Psoas muscle (tissue), 7 donors: ENCODE measurements at regions not wholly inside any gene's neighbourhood (a gene's known extent, or its start where the extent isn't known, plus 50 kb on each side); places are given as distances from the start of the nearest gene placed in this dataset.
"Not testable (repeated sequence)": the region's sequence is repeated elsewhere in the genome, so short reads cannot be mapped to it uniquely, and the experiment has no call there.

Source experiments
- ATAC-seq, 4 donors: fragments of 200-7000 bp; cut with Tn5 transposase; one replicate each; pipeline ENCODE4 v1.9.1; 2020; ENCODE audit warnings: moderate library complexity in 3 of 4, mild to moderate bottlenecking in 2 of 4
- DNase-seq, 2 donors: peaks; one replicate each; pipeline ENCODE4 v3.0.0-alpha.2; 2020
- H3K27ac ChIP-seq: fragments of 200-600 bp; one replicate; pipeline ENCODE4 v1.8.0; 2022
- H3K27me3 ChIP-seq, 3 donors: fragments of 200-600 bp in 1 of 3; one replicate each; pipeline versions ENCODE4 v1.6.1 to v1.8.0; 2013 to 2022; ENCODE audit warnings: low read length in 2 of 3, mild to moderate bottlenecking in 2 of 3, moderate library complexity in 1 of 3; ENCODE audit not compliant: insufficient read depth in 3 of 3
- H3K36me3 ChIP-seq, 2 donors: fragments of 200-600 bp in 1 of 2; one replicate each; pipeline versions ENCODE4 v1.6.1 to v1.8.0; 2013 to 2022; ENCODE audit warnings: low read depth in 1 of 2, mild to moderate bottlenecking in 1 of 2, moderate library complexity in 1 of 2; ENCODE audit not compliant: insufficient read depth in 1 of 2
- H3K4me1 ChIP-seq: fragments of 200-600 bp; one replicate; pipeline ENCODE4 v1.8.0; 2022
- H3K4me3 ChIP-seq: fragments of 200-600 bp; one replicate; pipeline ENCODE4 v1.8.0; 2022; ENCODE audit warnings: mild to moderate bottlenecking
- H3K9me3 ChIP-seq: fragments of 200-600 bp; one replicate; pipeline ENCODE4 v1.8.0; 2022
- WGBS, 3 donors: extraction: QIAGEN DNeasy Blood & Tissue Kit; methylation state at CpG; one replicate each; pipeline versions ENCODE4 v1.1.6 to v1.1.7; 2013; 5-methylcytosine and 5-hydroxymethylcytosine counted together
- intact Hi-C, 2 donors: fragments of 100-400 bp; cut with DNase I; formaldehyde crosslinking; loops; one replicate each; pipeline versions ENCODE4 v1.11.0 to v1.14.2; 2022
- TF ChIP-seq, protein P1 (sequence below): fragments of 200-600 bp; IDR thresholded peaks from one replicate; pipeline ENCODE4 v1.8.0; 2022; ENCODE audit warnings: antibody characterized with exemption
- donor health status: healthy with polysubstance abuse.
- donor health status: DM: no; HTN: no; CAD: no; lungs with moderate emphysema.
- donor health status: Bipolar disorder and iron deficiency.
- donor health status: healthy.
- donor health status: DM: yes; HTN: yes; CAD: no.
- donor health status: DM: no; HTN: no; CAD: no.
- donor health status: DM: yes; HTN: yes; CAD: no.

DNA sequence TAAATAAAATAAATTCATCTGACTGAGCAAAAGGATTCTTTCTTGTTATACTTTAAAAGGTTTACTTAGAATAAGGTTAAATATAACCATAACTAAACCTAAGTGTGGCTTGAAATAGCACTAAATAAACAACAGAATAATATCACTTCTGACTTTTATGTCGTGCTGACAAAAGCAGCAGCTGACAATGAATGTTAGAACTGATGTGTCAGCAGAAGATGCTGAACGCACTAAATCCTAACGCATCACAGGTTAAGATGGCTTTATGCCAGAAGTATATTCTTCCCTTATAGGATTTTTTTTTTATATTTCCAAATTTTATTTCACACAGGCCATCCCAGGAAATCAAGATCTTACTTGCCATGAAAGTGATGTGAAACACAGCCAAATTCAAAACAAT lies 558.3 kb upstream of the NBEA start:
- intact Hi-C loops: no loop called here
- 60 to 75% (median 61%) methylated on average over 3 of the region's 3 CpGs for WGBS, 3 donors
- TF ChIP-seq, protein P1, sequence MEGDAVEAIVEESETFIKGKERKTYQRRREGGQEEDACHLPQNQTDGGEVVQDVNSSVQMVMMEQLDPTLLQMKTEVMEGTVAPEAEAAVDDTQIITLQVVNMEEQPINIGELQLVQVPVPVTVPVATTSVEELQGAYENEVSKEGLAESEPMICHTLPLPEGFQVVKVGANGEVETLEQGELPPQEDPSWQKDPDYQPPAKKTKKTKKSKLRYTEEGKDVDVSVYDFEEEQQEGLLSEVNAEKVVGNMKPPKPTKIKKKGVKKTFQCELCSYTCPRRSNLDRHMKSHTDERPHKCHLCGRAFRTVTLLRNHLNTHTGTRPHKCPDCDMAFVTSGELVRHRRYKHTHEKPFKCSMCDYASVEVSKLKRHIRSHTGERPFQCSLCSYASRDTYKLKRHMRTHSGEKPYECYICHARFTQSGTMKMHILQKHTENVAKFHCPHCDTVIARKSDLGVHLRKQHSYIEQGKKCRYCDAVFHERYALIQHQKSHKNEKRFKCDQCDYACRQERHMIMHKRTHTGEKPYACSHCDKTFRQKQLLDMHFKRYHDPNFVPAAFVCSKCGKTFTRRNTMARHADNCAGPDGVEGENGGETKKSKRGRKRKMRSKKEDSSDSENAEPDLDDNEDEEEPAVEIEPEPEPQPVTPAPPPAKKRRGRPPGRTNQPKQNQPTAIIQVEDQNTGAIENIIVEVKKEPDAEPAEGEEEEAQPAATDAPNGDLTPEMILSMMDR: no peak

DNA sequence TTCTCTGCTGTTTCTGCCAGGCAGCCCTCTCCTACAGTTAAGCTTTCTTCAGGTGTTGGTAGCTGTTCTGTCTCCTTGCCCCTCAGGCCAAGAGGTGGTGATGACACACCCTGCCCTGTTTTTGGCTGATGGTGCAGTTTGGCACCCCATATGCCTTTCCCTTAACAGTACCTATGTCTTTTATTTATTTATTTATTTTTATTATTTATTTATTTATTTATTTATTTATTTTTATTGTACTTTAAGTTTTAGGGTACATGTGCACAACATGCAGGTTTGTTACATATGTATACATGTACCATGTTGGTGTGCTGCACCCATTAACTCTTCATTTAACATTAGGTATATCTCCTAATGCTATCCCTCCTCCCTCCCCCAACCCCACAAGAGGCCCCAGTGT lies 555.8 kb upstream of the NBEA start:
- H3K4me1 ChIP-seq, ATAC-seq, DNase-seq, H3K36me3 ChIP-seq, H3K9me3 ChIP-seq, H3K27ac ChIP-seq, H3K4me3 ChIP-seq, intact Hi-C loops, H3K27me3 ChIP-seq: not testable (repeated sequence)

More for the DNA sequence above, 558.3 kb upstream of the NBEA start:
- Histone ChIP-seq H3K4me1 (no peaks in the 10 kb centered on the region), H3K27ac (no peak overlapping the region), H3K27me3 (no peaks in the 10 kb centered on the region), H3K4me3 (no peak overlapping the region), H3K9me3 (no peaks in the 10 kb centered on the region), H3K36me3 (no peaks in the 10 kb centered on the region)
- no peak for ATAC-seq
- DNase-seq: no peak

DNA sequence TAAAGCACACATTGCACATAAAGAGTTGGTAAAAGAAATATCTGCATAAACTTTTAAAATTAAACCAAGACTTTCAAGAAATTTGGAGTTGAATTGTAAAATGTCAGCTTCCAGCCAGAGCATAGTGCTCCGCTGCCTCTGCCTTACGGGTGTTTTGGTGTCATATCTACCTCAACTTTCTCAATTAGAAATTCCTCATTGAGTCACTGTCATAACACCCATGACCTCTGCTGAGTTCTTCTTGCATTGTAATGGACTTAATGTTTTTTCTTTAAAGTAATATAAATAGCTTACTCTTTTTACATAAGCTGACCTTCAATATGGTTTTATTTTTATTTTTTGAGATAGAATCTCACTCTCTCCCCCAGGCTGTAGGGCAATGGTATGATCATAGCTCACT lies 551.0 kb upstream of the NBEA start:
- TF ChIP-seq, protein P1: no peak
- intact Hi-C loops: no loop called here

DNA sequence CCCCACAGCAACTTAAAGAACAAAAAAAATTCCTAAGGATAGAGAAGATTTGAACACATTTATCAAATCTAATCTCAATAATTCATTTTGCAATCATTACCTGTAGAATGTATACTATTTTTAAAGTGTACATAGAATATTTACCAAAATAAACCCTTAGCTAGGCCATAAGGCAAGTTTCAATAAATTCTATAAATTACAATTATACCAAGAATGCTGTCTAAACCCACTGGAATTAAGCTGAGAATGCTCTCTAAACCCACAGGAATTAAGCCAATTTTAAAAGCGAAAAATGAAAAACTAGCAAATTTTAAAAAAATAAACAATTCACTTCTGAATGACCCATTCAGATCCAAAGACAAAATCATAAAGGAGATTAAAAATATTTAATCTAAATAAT lies 540.4 kb upstream of the NBEA start:
- H3K27ac ChIP-seq: no peak overlapping the region
- no peaks in the 10 kb centered on the region for H3K27me3 ChIP-seq
- no peak for DNase-seq
- no peak for ATAC-seq
- WGBS, 3 donors: 49 to 79% (median 56%) methylated on average over 1 of the region's 1 CpG
- TF ChIP-seq, protein P1: no peak
- H3K36me3 ChIP-seq: no peaks in the 10 kb centered on the region
- H3K4me3 ChIP-seq: no peak overlapping the region
- intact Hi-C loops: no loop called here
- H3K4me1 ChIP-seq: no peaks in the 10 kb centered on the region
- H3K9me3 ChIP-seq: no peaks in the 10 kb centered on the region

More for the DNA sequence above, 551.0 kb upstream of the NBEA start:
- ATAC-seq: no peak
- Histone ChIP-seq H3K4me1 (no peaks in the 10 kb centered on the region), H3K36me3 (no peaks in the 10 kb centered on the region), H3K9me3 (no peaks in the 10 kb centered on the region), H3K27ac (no peak overlapping the region), H3K4me3 (no peak overlapping the region), H3K27me3 (no peaks in the 10 kb centered on the region)
- WGBS, 3 donors: 78 to 92% (median 91%) methylated on average over 2 of the region's 2 CpGs
- no peak for DNase-seq

DNA sequence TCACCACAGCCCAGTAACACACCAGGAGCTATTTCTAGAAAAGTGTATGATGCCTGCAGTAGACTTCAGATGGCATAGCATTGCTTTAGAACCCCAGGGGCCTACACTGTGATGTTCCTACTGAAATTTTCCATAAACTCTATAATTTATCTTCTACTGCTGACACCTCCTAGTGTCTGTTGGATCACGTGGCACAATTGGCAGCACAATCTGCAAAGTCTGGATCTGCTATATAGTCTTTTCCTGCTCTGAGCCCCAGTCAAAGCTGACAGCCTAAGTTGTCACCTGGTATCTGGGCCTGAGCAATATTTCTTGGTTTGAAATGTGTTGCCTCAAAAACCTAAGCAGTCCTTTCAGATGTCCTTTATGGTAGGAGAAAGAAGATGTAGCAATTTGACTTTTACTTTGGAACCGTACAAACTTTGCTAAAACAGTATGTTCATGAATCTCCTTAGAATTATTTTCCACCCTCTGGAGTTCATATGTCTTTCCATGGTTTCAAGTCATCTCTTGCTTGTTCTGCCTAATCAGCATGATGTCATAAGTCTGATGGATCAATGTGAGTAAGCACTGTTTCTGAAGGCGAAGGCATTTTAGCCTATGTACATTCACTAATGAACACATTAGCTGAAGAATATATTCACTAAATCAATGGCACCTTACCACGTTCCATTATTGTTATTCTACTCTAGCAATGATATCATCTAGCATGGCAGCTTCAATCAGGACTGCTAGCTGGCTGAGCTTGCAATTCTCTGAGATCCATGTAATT lies 536.5 kb upstream of the NBEA start:
- no peaks in the 10 kb centered on the region for H3K4me1 ChIP-seq
- H3K4me3 ChIP-seq: no peak overlapping the region
- WGBS, 3 donors: 82 to 87% (median 84%) methylated on average over 4 of the region's 4 CpGs
- TF ChIP-seq, protein P1: no peak
- H3K9me3 ChIP-seq: no peaks in the 10 kb centered on the region
- ATAC-seq: no peak
- H3K27me3 ChIP-seq: no peaks in the 10 kb centered on the region
- H3K36me3 ChIP-seq: no peaks in the 10 kb centered on the region
- intact Hi-C loops: no loop called here
- DNase-seq: no peak
- H3K27ac ChIP-seq: no peak overlapping the region
